Ovary (tissue), 3 donors: ENCODE measurements at regions not wholly inside any gene's neighbourhood (a gene's known extent, or its start where the extent isn't known, plus 50 kb on each side); places are given as distances from the start of the nearest gene placed in this dataset.

ENCODE experiments used
- CTCF ChIP-seq, 3 donors: fragments of 450-650 bp in 2 of 3; fragments of 200-600 bp in 1 of 3; IDR thresholded peaks; one replicate each; pipeline versions ENCODE4 v1.5.1 to v1.8.0; 2016 to 2022; ENCODE audit warnings: antibody characterized with exemption in 3 of 3, mild to moderate bottlenecking in 1 of 3
- EP300 ChIP-seq: sonication (generic); formaldehyde crosslinking; IDR thresholded peaks from one replicate; pipeline ENCODE4 v1.6.1; 2017; ENCODE audit warnings: antibody characterized with exemption
- POLR2A ChIP-seq: fragments of 450-650 bp; IDR thresholded peaks from one replicate; pipeline ENCODE4 v1.6.1; 2017; ENCODE audit warnings: antibody characterized with exemption, mild to moderate bottlenecking, moderate library complexity
- donor health status: DM: no; HTN: no; CAD: no.

- TF ChIP-seq POLR2A (no peak), CTCF (IDR thresholded peaks at IDR 0.05) (no peak), EP300 (no peak)
Measured at GRCh38 chr9:11871852-11872251, 821.3 kb upstream of the TYRP1 start.
